Tibial artery (tissue), 4 donors: ENCODE measurements at regions not wholly inside any gene's neighbourhood (a gene's known extent, or its start where the extent isn't known, plus 50 kb on each side); places are given as distances from the start of the nearest gene placed in this dataset.

Experiments
- DNase-seq, 2 donors: peaks; one replicate each; pipeline ENCODE4 v3.0.0-alpha.2; 2019
- H3K27ac ChIP-seq, 2 donors: fragments of 200-600 bp; sonication (generic) in 1 of 2; 1 replicate in 1 of 2; 2 replicates in 1 of 2; pipeline ENCODE4 v1.5.1; 2018 to 2019; ENCODE audit warnings: mild to moderate bottlenecking in 1 of 2
- H3K27me3 ChIP-seq, 2 donors: fragments of 200-600 bp; sonication (generic) in 1 of 2; one replicate each; pipeline versions ENCODE4 v1.5.1 to v1.6.0; 2016 to 2019
- H3K36me3 ChIP-seq, 3 donors: fragments of 200-600 bp; sonication (generic) in 2 of 3; one replicate each; pipeline ENCODE4 v1.5.1; 2016 to 2019; ENCODE audit warnings: mild to moderate bottlenecking in 2 of 3
- H3K4me1 ChIP-seq, 4 donors: fragments of 200-600 bp; sonication (generic) in 2 of 4; 1 replicate in 3 of 4; 2 replicates in 1 of 4; pipeline ENCODE4 v1.5.1; 2016 to 2019
- H3K4me3 ChIP-seq, 2 donors: fragments of 200-600 bp; sonication (generic) in 1 of 2; 1 replicate in 1 of 2; 2 replicates in 1 of 2; pipeline ENCODE4 v1.5.1; 2018 to 2019; ENCODE audit warnings: mild to moderate bottlenecking in 2 of 2
- H3K9me3 ChIP-seq, 3 donors: fragments of 200-600 bp; sonication (generic) in 1 of 3; one replicate each; pipeline ENCODE4 v1.5.1; 2016 to 2019
- CTCF ChIP-seq, 2 experiments: fragments of 200-600 bp in 1 of 2; fragments of 450-650 bp in 1 of 2; IDR thresholded peaks; one replicate each; pipeline ENCODE4 v1.5.1; 2017 to 2019; ENCODE audit warnings: antibody characterized with exemption in 2 of 2, mild to moderate bottlenecking in 1 of 2, moderate library complexity in 1 of 2
- intact Hi-C: fragments of 100-400 bp; cut with DNase I; formaldehyde crosslinking; loops from one replicate; pipeline ENCODE4 v1.15.0; 2023; ENCODE audit warnings: low total_unique reads

GRCh38 chr21:16061194-16061593 lies 331.4 kb downstream of the USP25 start:
- no peak overlapping the region for H3K4me3 ChIP-seq
- H3K27ac ChIP-seq: no peak overlapping the region
- no peaks in the 10 kb centered on the region for H3K9me3 ChIP-seq
- no peaks in the 10 kb centered on the region for H3K36me3 ChIP-seq
- intact Hi-C loops: no loop called here
- TF ChIP-seq CTCF (IDR thresholded peaks at IDR 0.05): no peak
- H3K27me3 ChIP-seq: no peaks in the 10 kb centered on the region
- H3K4me1 ChIP-seq: no peaks in the 10 kb centered on the region
- DNase-seq: no peak

- Histone ChIP-seq H3K36me3 (no peaks in the 10 kb centered on the region), H3K4me1 (no peaks in the 10 kb centered on the region), H3K27me3 (no peaks in the 10 kb centered on the region), H3K27ac (no peak overlapping the region), H3K4me3 (no peak overlapping the region), H3K9me3 (no peaks in the 10 kb centered on the region)
- no peak for TF ChIP-seq CTCF (IDR thresholded peaks at IDR 0.05)
- intact Hi-C loops: no loop called here
- no peak for DNase-seq
Observed at GRCh38 chr21:16069178-16070112, 339.7 kb downstream of the USP25 start.

GRCh38 chr21:16070207-16070651 lies 340.4 kb downstream of the USP25 start:
- H3K4me1 ChIP-seq: no peaks in the 10 kb centered on the region
- no peaks in the 10 kb centered on the region for H3K27me3 ChIP-seq
- intact Hi-C loops: no loop called here
- no peak overlapping the region for H3K27ac ChIP-seq
- H3K4me3 ChIP-seq: no peak overlapping the region
- H3K9me3 ChIP-seq: no peaks in the 10 kb centered on the region
- no peaks in the 10 kb centered on the region for H3K36me3 ChIP-seq
- no peak for DNase-seq
- TF ChIP-seq CTCF (IDR thresholded peaks at IDR 0.05): no peak

- intact Hi-C loops: no loop called here
- H3K27ac ChIP-seq: no peak overlapping the region
- DNase-seq: no peak
- no peaks in the 10 kb centered on the region for H3K9me3 ChIP-seq
- TF ChIP-seq CTCF (IDR thresholded peaks at IDR 0.05): no peak
- H3K27me3 ChIP-seq: no peaks in the 10 kb centered on the region
- no peaks in the 10 kb centered on the region for H3K4me1 ChIP-seq
- no peaks in the 10 kb centered on the region for H3K36me3 ChIP-seq
- H3K4me3 ChIP-seq: peak overlapping the region; percentile 38 to 40
Observed at GRCh38 chr21:16071092-16071491, 341.3 kb downstream of the USP25 start.

- no peak overlapping the region for H3K27ac ChIP-seq
- intact Hi-C loops: no loop called here
- H3K9me3 ChIP-seq: no peaks in the 10 kb centered on the region
- DNase-seq: no peak
- no peaks in the 10 kb centered on the region for H3K4me1 ChIP-seq
- H3K4me3 ChIP-seq: no peak overlapping the region
- no peaks in the 10 kb centered on the region for H3K27me3 ChIP-seq
- TF ChIP-seq CTCF (IDR thresholded peaks at IDR 0.05): no peak
- H3K36me3 ChIP-seq: no peaks in the 10 kb centered on the region
Observed at GRCh38 chr21:16071761-16072160, 342.0 kb downstream of the USP25 start.
